ENCODE measurements at regions not wholly inside any gene's neighbourhood (a gene's known extent, or its start where the extent isn't known, plus 50 kb on each side); places are given as distances from the start of the nearest gene placed in this dataset.

DNA sequence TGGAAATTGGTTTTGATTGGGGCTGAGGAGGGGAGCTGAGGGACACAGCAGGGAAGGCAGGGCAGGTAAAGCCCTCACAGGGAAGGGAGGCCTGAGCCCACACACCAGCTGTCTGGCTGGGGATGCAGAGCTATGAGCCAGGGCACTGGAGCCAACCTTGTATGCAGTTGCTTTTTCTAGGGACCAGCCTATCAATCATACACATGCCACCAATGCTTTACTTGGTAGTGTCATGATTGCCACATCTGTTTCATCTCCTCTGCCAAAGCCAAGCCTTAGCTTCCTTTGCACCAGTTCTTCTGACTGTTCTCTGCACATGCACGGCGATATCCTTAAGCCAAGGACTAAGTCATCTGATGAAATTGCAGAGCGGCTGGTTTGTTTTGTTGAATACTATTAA is 207.1 kb upstream of the PLET1 start:
- DNase-seq (ENCODE audit: low read depth, low spot score) (no peak), ATAC-seq (no peak)
- Histone ChIP-seq H4K20me1 (ENCODE audit: insufficient read depth) (no peaks in the 10 kb centered on the region), H3K4me2 (ENCODE audit: low read length) (no peak overlapping the region), H2AFZ (ENCODE audit: low read depth, low read length, poor library complexity, severe bottlenecking) (no peak overlapping the region), H3K9ac (ENCODE audit: low read length) (no peak overlapping the region), H3K9me3 (ENCODE audit: control insufficient read depth in 1 of 2, insufficient read depth in 1 of 2, low read depth in 1 of 2, low read length in 2 of 2) (no peaks in the 10 kb centered on the region), H3K79me2 (ENCODE audit: insufficient read depth, low read length) (no peaks in the 10 kb centered on the region), H3K9me2 (ENCODE audit: insufficient read depth) (no peaks in the 10 kb centered on the region), H3K4me1 (ENCODE audit: control insufficient read depth in 1 of 2, insufficient read depth in 2 of 2, low read length in 2 of 2) (no peaks in the 10 kb centered on the region), H3K27me3 (ENCODE audit: insufficient read depth, low read length) (peaks cover 30% of the 10 kb centered on the region), H3K36me3 (ENCODE audit: control insufficient read depth in 1 of 2, insufficient read depth in 2 of 2, low read length in 2 of 2) (no peaks in the 10 kb centered on the region), H3K4me3 (replicated peaks in 1 of 2; ENCODE audit: low read depth in 1 of 2, low read length in 2 of 2) (no peak overlapping the region), H3K27ac (ENCODE audit: low read depth, low read length) (no peak overlapping the region)
- ChIA-PET POLR2A (no interaction called here), RAD21 (ENCODE audit: low non-redundant PET in 1 of 2, low total read pairs in 2 of 2, uncharacterized antibody in 2 of 2, unreplicated experiment in 2 of 2) (no interaction called here), CTCF (no interaction called here)
- BruUV-seq (replicated peaks) = no TSS peak
- intact Hi-C loops (cut with micrococcal nuclease) = no loop called here
- no peak for TF ChIP-seq POLR2AphosphoS5 (IDR thresholded peaks at IDR 0.05; ENCODE audit: low read depth, low read length)
- TF ChIP-seq EZH2 (IDR thresholded peaks at IDR 0.05) = no peak
- TF ChIP-seq, protein P1, sequence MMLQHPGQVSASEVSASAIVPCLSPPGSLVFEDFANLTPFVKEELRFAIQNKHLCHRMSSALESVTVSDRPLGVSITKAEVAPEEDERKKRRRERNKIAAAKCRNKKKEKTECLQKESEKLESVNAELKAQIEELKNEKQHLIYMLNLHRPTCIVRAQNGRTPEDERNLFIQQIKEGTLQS (IDR thresholded peaks at IDR 0.05) = no peak
- TF ChIP-seq CBX3 (IDR thresholded peaks at IDR 0.05; ENCODE audit: low read depth) = no peak
- TF ChIP-seq FOSL1 (IDR thresholded peaks at IDR 0.05; ENCODE audit: low read depth) = no peak
- TF ChIP-seq, protein P2, sequence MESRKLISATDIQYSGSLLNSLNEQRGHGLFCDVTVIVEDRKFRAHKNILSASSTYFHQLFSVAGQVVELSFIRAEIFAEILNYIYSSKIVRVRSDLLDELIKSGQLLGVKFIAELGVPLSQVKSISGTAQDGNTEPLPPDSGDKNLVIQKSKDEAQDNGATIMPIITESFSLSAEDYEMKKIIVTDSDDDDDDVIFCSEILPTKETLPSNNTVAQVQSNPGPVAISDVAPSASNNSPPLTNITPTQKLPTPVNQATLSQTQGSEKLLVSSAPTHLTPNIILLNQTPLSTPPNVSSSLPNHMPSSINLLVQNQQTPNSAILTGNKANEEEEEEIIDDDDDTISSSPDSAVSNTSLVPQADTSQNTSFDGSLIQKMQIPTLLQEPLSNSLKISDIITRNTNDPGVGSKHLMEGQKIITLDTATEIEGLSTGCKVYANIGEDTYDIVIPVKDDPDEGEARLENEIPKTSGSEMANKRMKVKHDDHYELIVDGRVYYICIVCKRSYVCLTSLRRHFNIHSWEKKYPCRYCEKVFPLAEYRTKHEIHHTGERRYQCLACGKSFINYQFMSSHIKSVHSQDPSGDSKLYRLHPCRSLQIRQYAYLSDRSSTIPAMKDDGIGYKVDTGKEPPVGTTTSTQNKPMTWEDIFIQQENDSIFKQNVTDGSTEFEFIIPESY (IDR thresholded peaks at IDR 0.05; ENCODE audit: extremely low read depth, insufficient replicate concordance, low read length) = no peak
- no peak for TF ChIP-seq ZFX (IDR thresholded peaks at IDR 0.05)
- TF ChIP-seq EZH2phosphoT487 (IDR thresholded peaks at IDR 0.05; ENCODE audit: borderline replicate concordance) = no peak
- no peak for TF ChIP-seq ELF1 (IDR thresholded peaks at IDR 0.05; ENCODE audit: borderline replicate concordance, low read depth)
- TF ChIP-seq EGR1 (IDR thresholded peaks at IDR 0.05; ENCODE audit: low read depth) = no peak
- TF ChIP-seq, protein P3, sequence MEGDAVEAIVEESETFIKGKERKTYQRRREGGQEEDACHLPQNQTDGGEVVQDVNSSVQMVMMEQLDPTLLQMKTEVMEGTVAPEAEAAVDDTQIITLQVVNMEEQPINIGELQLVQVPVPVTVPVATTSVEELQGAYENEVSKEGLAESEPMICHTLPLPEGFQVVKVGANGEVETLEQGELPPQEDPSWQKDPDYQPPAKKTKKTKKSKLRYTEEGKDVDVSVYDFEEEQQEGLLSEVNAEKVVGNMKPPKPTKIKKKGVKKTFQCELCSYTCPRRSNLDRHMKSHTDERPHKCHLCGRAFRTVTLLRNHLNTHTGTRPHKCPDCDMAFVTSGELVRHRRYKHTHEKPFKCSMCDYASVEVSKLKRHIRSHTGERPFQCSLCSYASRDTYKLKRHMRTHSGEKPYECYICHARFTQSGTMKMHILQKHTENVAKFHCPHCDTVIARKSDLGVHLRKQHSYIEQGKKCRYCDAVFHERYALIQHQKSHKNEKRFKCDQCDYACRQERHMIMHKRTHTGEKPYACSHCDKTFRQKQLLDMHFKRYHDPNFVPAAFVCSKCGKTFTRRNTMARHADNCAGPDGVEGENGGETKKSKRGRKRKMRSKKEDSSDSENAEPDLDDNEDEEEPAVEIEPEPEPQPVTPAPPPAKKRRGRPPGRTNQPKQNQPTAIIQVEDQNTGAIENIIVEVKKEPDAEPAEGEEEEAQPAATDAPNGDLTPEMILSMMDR (IDR thresholded peaks at IDR 0.05 in 2 of 3, conservative IDR thresholded peaks at IDR 0.05 in 1 of 3; ENCODE audit: borderline replicate concordance in 1 of 3, insufficient read depth in 1 of 3, low read depth in 2 of 3, low read length in 2 of 3) = no peak
- TF ChIP-seq, protein P4, sequence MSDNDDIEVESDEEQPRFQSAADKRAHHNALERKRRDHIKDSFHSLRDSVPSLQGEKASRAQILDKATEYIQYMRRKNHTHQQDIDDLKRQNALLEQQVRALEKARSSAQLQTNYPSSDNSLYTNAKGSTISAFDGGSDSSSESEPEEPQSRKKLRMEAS (IDR thresholded peaks at IDR 0.05) = no peak
- TF ChIP-seq YY1 (IDR thresholded peaks at IDR 0.05; ENCODE audit: extremely low read depth, insufficient replicate concordance, low read depth, low read length) = no peak
- TF ChIP-seq ZNF274 (IDR thresholded peaks at IDR 0.05; ENCODE audit: low read depth, low read length) = no peak
- no peak for TF ChIP-seq SIN3A (IDR thresholded peaks at IDR 0.05; ENCODE audit: low read depth)
- TF ChIP-seq TCF7L2 (IDR thresholded peaks at IDR 0.05; ENCODE audit: borderline replicate concordance, extremely low read depth, insufficient read depth, insufficient read length) = no peak
- TF ChIP-seq SRF (IDR thresholded peaks at IDR 0.05; ENCODE audit: low read depth) = no peak
- TF ChIP-seq POLR2A (IDR thresholded peaks at IDR 0.05; ENCODE audit: borderline replicate concordance, extremely low read depth, insufficient read depth, insufficient read length) = no peak

Measured in HCT116 (cell line).